Osteoblast (primary cell): ENCODE measurements at regions not wholly inside any gene's neighbourhood (a gene's known extent, or its start where the extent isn't known, plus 50 kb on each side); places are given as distances from the start of the nearest gene placed in this dataset.

ENCODE experiments used
- DNase-seq: peaks from one replicate; pipeline ENCODE4 v3.0.0; 2011; ENCODE audit warnings: low spot score, mixed read lengths; ENCODE audit not compliant: insufficient read length; ENCODE audit errors: missing footprints
- H2AFZ ChIP-seq: 2 replicates; pipeline ENCODE4 v1.6.0; 2011; ENCODE audit warnings: mild to moderate bottlenecking, low read length
- H3K27ac ChIP-seq: 2 replicates; pipeline ENCODE4 v1.5.1; 2011; ENCODE audit warnings: mild to moderate bottlenecking, low read depth, low read length, moderate library complexity
- H3K27me3 ChIP-seq: 2 replicates; pipeline ENCODE4 v1.6.0; 2012; ENCODE audit warnings: mild to moderate bottlenecking, control low read depth, inconsistent platforms, low read length, moderate library complexity; ENCODE audit not compliant: insufficient read depth
- H3K36me3 ChIP-seq: 2 replicates; pipeline ENCODE4 v1.5.1; 2011; ENCODE audit warnings: mild to moderate bottlenecking, low read length, control low read depth, moderate library complexity; ENCODE audit not compliant: insufficient read depth
- H3K4me1 ChIP-seq: 2 replicates; pipeline ENCODE4 v1.5.1; 2011; ENCODE audit warnings: mild to moderate bottlenecking, low read length, control low read depth, moderate library complexity; ENCODE audit not compliant: insufficient read depth
- H3K4me2 ChIP-seq: 2 replicates; pipeline ENCODE4 v1.6.0; 2011; ENCODE audit warnings: mild to moderate bottlenecking, low read length; ENCODE audit not compliant: insufficient read depth
- H3K4me3 ChIP-seq: fragments of 200-600 bp; sonication (generic); 3 replicates; pipeline ENCODE4 v1.5.1; 2012; ENCODE audit warnings: mild to moderate bottlenecking, low read length, inconsistent platforms; ENCODE audit not compliant: insufficient read depth
- H3K79me2 ChIP-seq: 2 replicates; pipeline ENCODE4 v1.6.0; 2012; ENCODE audit warnings: mild to moderate bottlenecking, low read length, control low read depth, inconsistent platforms; ENCODE audit not compliant: insufficient read depth
- H3K9me3 ChIP-seq: 2 replicates; pipeline ENCODE4 v1.5.1; 2011; ENCODE audit warnings: low read depth, low read length, control low read depth
- H4K20me1 ChIP-seq: 2 replicates; pipeline ENCODE4 v1.6.0; 2012; ENCODE audit warnings: mild to moderate bottlenecking, low read length, control low read depth; ENCODE audit not compliant: insufficient read depth
- TF ChIP-seq, protein P1 (sequence below): IDR thresholded peaks from 2 replicates; pipeline ENCODE4 v1.5.1; 2011; ENCODE audit warnings: mild to moderate bottlenecking, low read depth, low read length, moderate library complexity; ENCODE audit errors: extremely low read depth

DNA sequence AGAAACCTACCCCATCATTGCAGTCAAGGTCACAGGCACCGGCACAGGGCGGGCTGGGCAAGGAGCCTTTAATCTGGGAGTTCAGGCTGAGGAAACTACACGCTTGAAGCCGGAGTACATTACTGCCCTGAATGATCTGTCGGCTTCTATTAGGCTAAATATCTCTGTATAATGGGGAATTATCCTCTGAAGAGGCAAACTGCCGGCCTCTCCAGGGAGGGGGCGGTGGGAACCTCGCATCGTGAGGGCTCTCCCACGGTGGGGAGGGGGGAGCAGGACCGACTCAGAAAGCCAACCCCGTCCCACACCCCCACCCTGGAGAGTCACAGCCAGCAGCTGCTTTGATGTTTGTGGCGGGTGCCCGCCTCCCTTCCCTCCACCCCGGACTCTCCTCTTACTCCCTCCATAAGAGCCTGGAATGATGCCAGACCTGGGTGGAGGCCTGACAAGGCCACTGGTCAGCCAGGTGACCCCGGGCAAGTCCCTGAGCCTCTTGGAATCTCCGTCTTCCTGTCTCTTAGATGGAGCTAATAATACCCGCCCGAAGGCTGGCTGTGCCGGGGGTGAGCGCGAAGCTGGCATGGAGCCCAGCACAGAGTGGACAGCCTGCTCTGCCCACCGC lies 63.4 kb upstream of the LINGO1 start:
- H3K4me3 ChIP-seq, result no peak overlapping the region
- no peaks in the 10 kb centered on the region for H3K79me2 ChIP-seq
- no peak overlapping the region for H3K4me2 ChIP-seq
- no peak overlapping the region for H2AFZ ChIP-seq
- H3K36me3 ChIP-seq, result no peaks in the 10 kb centered on the region
- DNase-seq, result no peak
- no peaks in the 10 kb centered on the region for H4K20me1 ChIP-seq
- no peak overlapping the region for H3K27ac ChIP-seq
- H3K9me3 ChIP-seq, result no peaks in the 10 kb centered on the region
- peaks cover 20% of the 10 kb centered on the region for H3K27me3 ChIP-seq
- TF ChIP-seq, protein P1, sequence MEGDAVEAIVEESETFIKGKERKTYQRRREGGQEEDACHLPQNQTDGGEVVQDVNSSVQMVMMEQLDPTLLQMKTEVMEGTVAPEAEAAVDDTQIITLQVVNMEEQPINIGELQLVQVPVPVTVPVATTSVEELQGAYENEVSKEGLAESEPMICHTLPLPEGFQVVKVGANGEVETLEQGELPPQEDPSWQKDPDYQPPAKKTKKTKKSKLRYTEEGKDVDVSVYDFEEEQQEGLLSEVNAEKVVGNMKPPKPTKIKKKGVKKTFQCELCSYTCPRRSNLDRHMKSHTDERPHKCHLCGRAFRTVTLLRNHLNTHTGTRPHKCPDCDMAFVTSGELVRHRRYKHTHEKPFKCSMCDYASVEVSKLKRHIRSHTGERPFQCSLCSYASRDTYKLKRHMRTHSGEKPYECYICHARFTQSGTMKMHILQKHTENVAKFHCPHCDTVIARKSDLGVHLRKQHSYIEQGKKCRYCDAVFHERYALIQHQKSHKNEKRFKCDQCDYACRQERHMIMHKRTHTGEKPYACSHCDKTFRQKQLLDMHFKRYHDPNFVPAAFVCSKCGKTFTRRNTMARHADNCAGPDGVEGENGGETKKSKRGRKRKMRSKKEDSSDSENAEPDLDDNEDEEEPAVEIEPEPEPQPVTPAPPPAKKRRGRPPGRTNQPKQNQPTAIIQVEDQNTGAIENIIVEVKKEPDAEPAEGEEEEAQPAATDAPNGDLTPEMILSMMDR, result no peak
- H3K4me1 ChIP-seq, result no peaks in the 10 kb centered on the region

DNA sequence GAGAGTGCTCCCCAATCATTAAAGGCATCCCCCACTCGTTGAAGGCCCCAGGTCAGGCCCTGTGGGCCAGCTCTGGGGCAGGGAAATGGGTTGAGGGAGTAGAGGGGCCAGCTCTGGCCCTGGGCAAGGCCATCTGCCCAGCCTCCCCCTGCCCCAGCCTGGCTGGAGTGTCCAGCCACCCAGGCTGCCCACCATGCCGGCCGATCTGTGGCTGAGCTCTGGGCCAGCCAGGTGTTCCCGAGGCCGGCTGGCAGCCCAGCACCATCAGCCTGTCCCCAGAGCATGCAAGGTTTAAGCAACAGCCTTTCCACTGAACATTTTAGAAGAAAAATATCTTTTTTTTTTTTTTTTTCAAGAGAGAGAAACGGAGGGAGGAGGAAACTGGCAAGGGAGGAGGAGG lies 62.8 kb upstream of the LINGO1 start:
- DNase-seq, result no peak
- TF ChIP-seq, protein P1, result no peak
- no peaks in the 10 kb centered on the region for H3K4me1 ChIP-seq

DNA sequence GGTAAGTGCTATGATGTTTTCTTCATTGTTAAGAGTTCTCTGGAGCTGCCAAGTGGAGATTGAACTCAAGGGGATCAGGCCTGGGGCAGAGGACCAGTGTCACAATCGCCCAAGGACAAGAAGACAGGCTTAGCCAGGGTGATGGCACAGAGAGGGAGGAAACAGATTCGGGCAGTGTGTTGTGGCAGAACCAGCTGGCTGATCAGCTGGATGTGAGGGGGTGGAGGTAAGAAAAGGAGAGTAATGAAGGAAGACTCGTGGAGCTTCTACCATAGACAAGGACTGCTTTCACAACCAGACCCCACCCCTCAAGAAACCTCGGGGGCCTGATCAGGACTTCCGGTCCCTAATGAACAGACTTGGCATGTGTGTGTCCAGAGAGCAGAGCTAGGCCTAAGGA lies 60.9 kb upstream of the LINGO1 start:
- Histone ChIP-seq H4K20me1 (no peaks in the 10 kb centered on the region), H3K4me3 (no peak overlapping the region), H3K4me2 (no peak overlapping the region), H3K9me3 (no peaks in the 10 kb centered on the region), H2AFZ (no peak overlapping the region), H3K79me2 (no peaks in the 10 kb centered on the region), H3K27me3 (peaks cover 23% of the 10 kb centered on the region), H3K27ac (no peak overlapping the region), H3K36me3 (no peaks in the 10 kb centered on the region), H3K4me1 (no peaks in the 10 kb centered on the region)
- no peak for DNase-seq
- TF ChIP-seq, protein P1, result no peak

More for the DNA sequence above, 62.8 kb upstream of the LINGO1 start:
- Histone ChIP-seq H4K20me1 (no peaks in the 10 kb centered on the region), H3K27ac (no peak overlapping the region), H3K27me3 (peaks cover 20% of the 10 kb centered on the region), H3K9me3 (no peaks in the 10 kb centered on the region), H2AFZ (no peak overlapping the region), H3K4me2 (no peak overlapping the region), H3K36me3 (no peaks in the 10 kb centered on the region), H3K79me2 (no peaks in the 10 kb centered on the region), H3K4me3 (no peak overlapping the region)

DNA sequence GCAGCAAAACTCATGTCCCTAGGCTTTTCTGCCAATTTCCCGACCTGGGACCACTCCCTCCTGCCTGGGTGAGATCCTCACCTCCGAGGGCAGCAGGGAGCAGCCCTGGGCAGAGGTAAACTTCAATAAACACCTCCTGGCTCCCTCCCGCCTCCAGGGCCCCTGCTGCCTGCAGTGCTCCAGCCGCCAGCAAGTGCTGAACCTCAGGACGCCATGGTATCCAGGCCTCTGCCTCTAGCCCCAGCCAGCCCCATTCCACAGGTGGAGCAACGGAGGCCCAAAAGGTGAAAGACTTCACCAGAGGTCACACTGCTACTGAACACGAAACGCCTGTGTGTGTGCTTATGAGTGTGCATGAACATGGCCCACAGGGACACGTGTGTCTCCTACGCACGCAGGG lies 59.9 kb upstream of the LINGO1 start:
- no peaks in the 10 kb centered on the region for H3K36me3 ChIP-seq
- H3K27ac ChIP-seq, result no peak overlapping the region
- H3K4me1 ChIP-seq, result no peaks in the 10 kb centered on the region
- H4K20me1 ChIP-seq, result no peaks in the 10 kb centered on the region
- no peaks in the 10 kb centered on the region for H3K79me2 ChIP-seq
- TF ChIP-seq, protein P1, result no peak
- H3K27me3 ChIP-seq, result peaks cover 23% of the 10 kb centered on the region
- no peak overlapping the region for H3K4me2 ChIP-seq
- no peak overlapping the region for H3K4me3 ChIP-seq
- DNase-seq, result no peak
- H2AFZ ChIP-seq, result no peak overlapping the region
- H3K9me3 ChIP-seq, result no peaks in the 10 kb centered on the region
